Sigmoid colon (tissue), 4 donors: ENCODE measurements at regions not wholly inside any gene's neighbourhood (a gene's known extent, or its start where the extent isn't known, plus 50 kb on each side); places are given as distances from the start of the nearest gene placed in this dataset.

ENCODE experiments used
- EP300 ChIP-seq, 4 donors: sonication (generic); formaldehyde crosslinking; IDR thresholded peaks; one replicate each; pipeline ENCODE4 v1.6.1; 2017; ENCODE audit warnings: antibody characterized with exemption in 4 of 4
- POLR2A ChIP-seq, 2 donors: fragments of 450-650 bp; IDR thresholded peaks; one replicate each; pipeline ENCODE4 v1.6.1; 2016; ENCODE audit warnings: antibody characterized with exemption in 2 of 2, mild to moderate bottlenecking in 2 of 2, moderate library complexity in 2 of 2
- POLR2AphosphoS5 ChIP-seq, 4 donors: sonication (generic); formaldehyde crosslinking; IDR thresholded peaks; one replicate each; pipeline ENCODE4 v1.6.1; 2017; ENCODE audit warnings: antibody characterized with exemption in 4 of 4
- TF ChIP-seq, protein P1 (sequence below), 4 experiments: fragments of 450-650 bp in 3 of 4; fragments of 200-600 bp in 1 of 4; IDR thresholded peaks; one replicate each; pipeline ENCODE4 v1.5.1; 2016 to 2019; ENCODE audit warnings: antibody characterized with exemption in 4 of 4, mild to moderate bottlenecking in 3 of 4, moderate library complexity in 2 of 4

GRCh38 chr4:27364509-27364908 lies 503.9 kb downstream of the STIM2 start:
- TF ChIP-seq, protein P1, sequence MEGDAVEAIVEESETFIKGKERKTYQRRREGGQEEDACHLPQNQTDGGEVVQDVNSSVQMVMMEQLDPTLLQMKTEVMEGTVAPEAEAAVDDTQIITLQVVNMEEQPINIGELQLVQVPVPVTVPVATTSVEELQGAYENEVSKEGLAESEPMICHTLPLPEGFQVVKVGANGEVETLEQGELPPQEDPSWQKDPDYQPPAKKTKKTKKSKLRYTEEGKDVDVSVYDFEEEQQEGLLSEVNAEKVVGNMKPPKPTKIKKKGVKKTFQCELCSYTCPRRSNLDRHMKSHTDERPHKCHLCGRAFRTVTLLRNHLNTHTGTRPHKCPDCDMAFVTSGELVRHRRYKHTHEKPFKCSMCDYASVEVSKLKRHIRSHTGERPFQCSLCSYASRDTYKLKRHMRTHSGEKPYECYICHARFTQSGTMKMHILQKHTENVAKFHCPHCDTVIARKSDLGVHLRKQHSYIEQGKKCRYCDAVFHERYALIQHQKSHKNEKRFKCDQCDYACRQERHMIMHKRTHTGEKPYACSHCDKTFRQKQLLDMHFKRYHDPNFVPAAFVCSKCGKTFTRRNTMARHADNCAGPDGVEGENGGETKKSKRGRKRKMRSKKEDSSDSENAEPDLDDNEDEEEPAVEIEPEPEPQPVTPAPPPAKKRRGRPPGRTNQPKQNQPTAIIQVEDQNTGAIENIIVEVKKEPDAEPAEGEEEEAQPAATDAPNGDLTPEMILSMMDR (IDR thresholded peaks at IDR 0.05), result no peak
- TF ChIP-seq EP300 (IDR thresholded peaks at IDR 0.05) (no peak), POLR2A (IDR thresholded peaks at IDR 0.05) (no peak), POLR2AphosphoS5 (IDR thresholded peaks at IDR 0.05) (no peak)
